DOHH2 (cell line): ENCODE measurements at regions not wholly inside any gene's neighbourhood (a gene's known extent, or its start where the extent isn't known, plus 50 kb on each side); places are given as distances from the start of the nearest gene placed in this dataset.

ENCODE experiments used
- H3F3A ChIP-seq: fragments of 200-600 bp; sonication (generic), shearing (Covaris generic); 2 replicates; pipeline ENCODE4 v1.6.0; 2016; ENCODE audit warnings: antibody characterized with exemption, mild to moderate bottlenecking; ENCODE audit not compliant: control insufficient read depth, insufficient read depth
- H3K27ac ChIP-seq: fragments of 200-600 bp; sonication (generic); 2 replicates; pipeline ENCODE4 v1.5.1; 2014; ENCODE audit warnings: low read depth, mild to moderate bottlenecking, low read length, moderate library complexity
- H3K27me3 ChIP-seq: fragments of 200-600 bp; sonication (generic); 2 replicates; pipeline ENCODE4 v1.6.1; 2014; ENCODE audit warnings: mild to moderate bottlenecking, low read length, mixed read lengths; ENCODE audit not compliant: control insufficient read depth
- H3K36me3 ChIP-seq: fragments of 200-600 bp; sonication (generic); 2 replicates; pipeline ENCODE4 v1.6.1; 2014; ENCODE audit warnings: mild to moderate bottlenecking, low read length, moderate library complexity, mixed read lengths; ENCODE audit not compliant: control insufficient read depth
- H3K4me1 ChIP-seq: fragments of 200-600 bp; sonication (generic); 2 replicates; pipeline ENCODE4 v1.6.1; 2014; ENCODE audit warnings: mild to moderate bottlenecking, low read length, mixed read lengths; ENCODE audit not compliant: control insufficient read depth
- H3K4me2 ChIP-seq: fragments of 200-600 bp; sonication (generic); 2 replicates; pipeline ENCODE4 v1.6.0; 2014; ENCODE audit warnings: mild to moderate bottlenecking, low read length, moderate library complexity
- H3K4me3 ChIP-seq: fragments of 200-600 bp; sonication (generic); 2 replicates; pipeline ENCODE4 v1.5.1; 2014; ENCODE audit warnings: mild to moderate bottlenecking, low read length, mixed read lengths
- H3K79me2 ChIP-seq: fragments of 200-600 bp; sonication (generic); 2 replicates; pipeline ENCODE4 v1.6.1; 2014; ENCODE audit warnings: mild to moderate bottlenecking, low read length, mixed read lengths; ENCODE audit not compliant: control insufficient read depth
- H3K9me2 ChIP-seq: fragments of 200-600 bp; sonication (generic); replicated peaks from 2 replicates; pipeline ENCODE4 v1.6.1; 2014; ENCODE audit warnings: mild to moderate bottlenecking, low read length, mixed read lengths; ENCODE audit not compliant: control insufficient read depth
- H3K9me3 ChIP-seq: fragments of 200-600 bp; sonication (generic); 2 replicates; pipeline ENCODE4 v1.6.1; 2014; ENCODE audit warnings: antibody characterized with exemption, low read length, mixed read lengths; ENCODE audit not compliant: control insufficient read depth, insufficient read depth
- H4K20me1 ChIP-seq: fragments of 200-600 bp; sonication (generic); 2 replicates; pipeline ENCODE4 v1.6.0; 2014; ENCODE audit warnings: low read depth, mild to moderate bottlenecking, antibody characterized with exemption, low read length, moderate library complexity; ENCODE audit not compliant: control insufficient read depth, insufficient read depth
- CTCF ChIP-seq: fragments of 200-600 bp; sonication (generic); IDR thresholded peaks from one replicate; pipeline ENCODE4 v1.5.1; 2014; ENCODE audit warnings: antibody characterized with exemption, mild to moderate bottlenecking, low read depth, low read length; ENCODE audit not compliant: poor library complexity, severe bottlenecking
- EZH2phosphoT487 ChIP-seq: fragments of 200-600 bp; sonication (generic); IDR thresholded peaks from 2 replicates; pipeline ENCODE4 v1.6.1; 2017; ENCODE audit warnings: borderline replicate concordance, mild to moderate bottlenecking, antibody characterized with exemption, low read length, moderate library complexity, mixed read lengths

DNA sequence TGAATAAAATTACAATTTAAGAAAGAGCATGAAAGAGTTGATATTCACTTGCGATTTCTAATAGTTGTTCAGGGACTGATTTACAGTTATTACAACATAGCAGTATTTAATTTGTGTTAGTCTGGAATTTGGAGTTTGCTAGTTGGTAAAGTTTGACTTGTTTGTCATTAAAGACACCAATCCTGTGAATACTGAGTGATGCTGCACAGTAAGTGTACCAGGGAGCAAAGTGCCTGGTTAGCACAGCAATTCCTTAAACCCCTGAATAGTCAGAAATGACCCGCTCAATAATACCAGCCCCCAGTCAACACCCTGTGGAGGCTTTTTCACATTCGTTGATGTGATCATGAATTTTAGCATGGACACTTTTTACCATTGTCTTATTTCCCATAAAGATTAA, 122.2 kb upstream of the GC start:
- Histone ChIP-seq H3K4me3 (no peak overlapping the region), H3K27me3 (no peaks in the 10 kb centered on the region), H3K36me3 (no peaks in the 10 kb centered on the region), H3K79me2 (no peaks in the 10 kb centered on the region), H3F3A (no peaks in the 10 kb centered on the region), H3K9me2 (no peaks in the 10 kb centered on the region; the same call in 1 of the 2 replicates), H3K4me1 (no peaks in the 10 kb centered on the region), H3K27ac (no peak overlapping the region), H3K4me2 (no peak overlapping the region), H3K9me3 (no peaks in the 10 kb centered on the region), H4K20me1 (no peaks in the 10 kb centered on the region)
- TF ChIP-seq CTCF (no peak), EZH2phosphoT487 (no peak)

GRCh38 chr4:71907071-71907470, 123.2 kb upstream of the GC start:
- Histone ChIP-seq H3K4me3 (no peak overlapping the region), H3K4me1 (no peaks in the 10 kb centered on the region), H3K9me2 (no peaks in the 10 kb centered on the region), H4K20me1 (no peaks in the 10 kb centered on the region), H3K36me3 (no peaks in the 10 kb centered on the region), H3K27me3 (no peaks in the 10 kb centered on the region), H3F3A (no peaks in the 10 kb centered on the region), H3K9me3 (no peaks in the 10 kb centered on the region), H3K79me2 (no peaks in the 10 kb centered on the region), H3K4me2 (no peak overlapping the region), H3K27ac (no peak overlapping the region)
- TF ChIP-seq CTCF (no peak), EZH2phosphoT487 (no peak)

DNA sequence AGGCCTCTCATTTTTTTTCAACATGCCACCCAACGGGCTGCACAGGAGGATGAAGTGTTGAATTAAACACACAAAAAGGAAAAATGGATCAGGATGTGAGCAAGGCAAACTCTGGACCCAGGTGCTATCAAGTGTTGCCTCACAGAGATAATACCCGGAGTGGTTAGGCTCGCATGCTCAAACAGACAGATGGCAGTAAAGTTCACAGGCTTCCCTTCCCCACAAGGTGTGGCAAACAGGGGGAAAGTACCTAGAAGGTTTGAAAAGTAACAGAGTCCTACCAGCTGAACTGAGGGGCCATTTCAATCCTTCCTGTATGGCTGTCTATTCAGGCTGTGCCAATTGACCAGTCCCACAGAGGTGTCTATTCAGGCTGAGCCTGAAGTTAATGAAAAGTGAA, 123.9 kb upstream of the GC start:
- Histone ChIP-seq H3K4me2 (no peak overlapping the region), H3K9me2 (no peaks in the 10 kb centered on the region), H3K27ac (no peak overlapping the region), H4K20me1 (no peaks in the 10 kb centered on the region), H3K79me2 (no peaks in the 10 kb centered on the region), H3F3A (no peaks in the 10 kb centered on the region), H3K4me3 (no peak overlapping the region), H3K27me3 (no peaks in the 10 kb centered on the region), H3K4me1 (no peaks in the 10 kb centered on the region), H3K36me3 (no peaks in the 10 kb centered on the region), H3K9me3 (no peaks in the 10 kb centered on the region)
- no peak for TF ChIP-seq EZH2phosphoT487
- no peak for TF ChIP-seq CTCF

DNA sequence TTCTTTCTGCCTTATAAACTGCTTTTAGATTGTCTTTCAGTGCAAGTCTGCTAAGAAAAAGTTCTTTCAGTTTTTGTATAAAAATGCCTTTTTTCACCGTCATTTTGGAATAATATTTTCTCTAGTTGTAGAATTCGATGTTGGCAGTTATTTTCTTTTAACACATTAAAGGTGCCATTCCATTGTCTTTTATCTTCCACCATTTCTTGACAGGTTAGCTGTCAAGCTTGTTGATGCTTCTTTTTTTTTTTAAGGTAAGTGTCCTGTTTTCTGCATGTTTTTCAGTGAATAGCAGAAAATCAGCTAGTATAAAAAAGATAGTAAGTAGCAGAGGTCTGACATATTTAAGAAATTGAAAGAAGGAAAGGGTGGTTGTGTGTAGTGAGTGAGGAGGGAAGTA, 118.5 kb upstream of the NPFFR2 start:
- Histone ChIP-seq H4K20me1 (no peaks in the 10 kb centered on the region), H3K36me3 (no peaks in the 10 kb centered on the region), H3K27me3 (no peaks in the 10 kb centered on the region), H3K4me1 (no peaks in the 10 kb centered on the region), H3F3A (no peaks in the 10 kb centered on the region), H3K4me2 (no peak overlapping the region), H3K9me3 (no peaks in the 10 kb centered on the region), H3K4me3 (no peak overlapping the region), H3K9me2 (no peaks in the 10 kb centered on the region), H3K27ac (no peak overlapping the region), H3K79me2 (no peaks in the 10 kb centered on the region)
- TF ChIP-seq CTCF = no peak
- TF ChIP-seq EZH2phosphoT487 = no peak
